HepG2 (cell line): ENCODE measurements at regions not wholly inside any gene's neighbourhood (a gene's known extent, or its start where the extent isn't known, plus 50 kb on each side); places are given as distances from the start of the nearest gene placed in this dataset.

Source experiments
- ATAC-seq: fragments of 200-7000 bp; cut with Tn5 transposase; 3 replicates; pipeline ENCODE4 v1.9.1; 2020; ENCODE audit warnings: mild to moderate bottlenecking, moderate library complexity
- BruUV-seq: library from RNA; stranded (reverse); fragments of 400-500 nt; replicated peaks from 2 replicates; lab custom pipeline; 2021; lab: Mats Ljungman, UMichigan
- CTCF ChIA-PET: fragments of 300-600 bp; formaldehyde crosslinking; extraction: SDS; loops from one replicate; lab custom pipeline; 2021; ENCODE audit warnings: low total read pairs, inconsistent platforms, low intra/inter-chr PET ratio; lab: Yijun Ruan, JAX
- POLR2A ChIA-PET: fragments of 350-600 bp; sonication (Branson Sonifier 250); formaldehyde crosslinking; loops from one replicate; lab custom pipeline; 2020; ENCODE audit warnings: antibody characterized with exemption, inconsistent platforms; lab: Yijun Ruan, JAX
- DNase-seq: peaks from one replicate; pipeline ENCODE4 v3.0.0-alpha.2; 2015; ENCODE audit warnings: low spot score
- FAIRE-seq: peaks from 3 replicates; lab custom pipeline; 2011; peaks lifted over from hg19 to GRCh38; lab: Jason Lieb, UNC
- H2AFZ ChIP-seq: one replicate; pipeline ENCODE4 v1.6.1; 2011; ENCODE audit warnings: low read length, inconsistent platforms
- H3K27ac ChIP-seq: fragments of 300-600 bp; 3 replicates; pipeline ENCODE4 v1.8.0; 2011; ENCODE audit warnings: mixed run types, mild to moderate bottlenecking, mixed read lengths, low read length, inconsistent platforms; ENCODE audit not compliant: insufficient read depth; ENCODE audit errors: extremely low read length
- H3K27me3 ChIP-seq, 2 experiments: fragments of 200-600 bp in 1 of 2; 2 replicates in 1 of 2; 3 replicates in 1 of 2; pipeline versions ENCODE4 v1.6.0 to v1.8.0; 2011; ENCODE audit warnings: low read length in 2 of 2, mild to moderate bottlenecking in 2 of 2, moderate library complexity in 2 of 2, inconsistent platforms in 1 of 2; ENCODE audit not compliant: insufficient read depth in 2 of 2, control insufficient read depth in 1 of 2
- H3K36me3 ChIP-seq, 2 experiments: fragments of 200-600 bp in 1 of 2; replicated peaks in 1 of 2; 2 replicates in 1 of 2; 3 replicates in 1 of 2; pipeline versions ENCODE4 v1.5.1 to v1.8.0; 2011; ENCODE audit warnings: low read length in 2 of 2, inconsistent platforms in 1 of 2; ENCODE audit not compliant: insufficient read depth in 2 of 2, control insufficient read depth in 1 of 2
- H3K4me1 ChIP-seq: 2 replicates; pipeline ENCODE4 v1.5.1; 2012; ENCODE audit warnings: low read length, inconsistent platforms; ENCODE audit not compliant: insufficient read depth
- H3K4me2 ChIP-seq: 2 replicates; pipeline ENCODE4 v1.6.0; 2011; ENCODE audit warnings: low read depth, low read length, inconsistent platforms
- H3K4me3 ChIP-seq, 3 experiments: fragments of 200-600 bp in 1 of 3; sonication (generic), shearing (Covaris generic) in 1 of 3; replicated peaks in 1 of 3; 2 replicates each; pipeline ENCODE4 v1.5.1; 2011 to 2016; ENCODE audit warnings: low read length in 3 of 3, inconsistent platforms in 2 of 3, low read depth in 2 of 3, mild to moderate bottlenecking in 2 of 3, control low read depth in 1 of 3, mixed read lengths in 1 of 3; ENCODE audit not compliant: insufficient read depth in 1 of 3
- H3K79me2 ChIP-seq: one replicate; pipeline ENCODE4 v1.6.1; 2011; ENCODE audit warnings: low read length, inconsistent platforms; ENCODE audit not compliant: insufficient read depth
- H3K9ac ChIP-seq: 2 replicates; pipeline ENCODE4 v1.6.0; 2011; ENCODE audit warnings: mild to moderate bottlenecking, low read depth, low read length, inconsistent platforms; ENCODE audit not compliant: insufficient read depth
- H3K9me3 ChIP-seq: 2 replicates; pipeline ENCODE4 v1.5.1; 2012; ENCODE audit warnings: mild to moderate bottlenecking, low read length
- H4K20me1 ChIP-seq: 2 replicates; pipeline ENCODE4 v1.6.0; 2011; ENCODE audit warnings: inconsistent platforms, mild to moderate bottlenecking, low read length, moderate library complexity; ENCODE audit not compliant: insufficient read depth
- MEF2D ChIP-seq: sonication (generic); formaldehyde crosslinking; IDR thresholded peaks from 2 replicates; pipeline ENCODE4 v1.5.1; 2020; ENCODE audit warnings: mild to moderate bottlenecking, missing genetic modification reagents
- PHF5A ChIP-seq: IDR thresholded peaks from one replicate; pipeline ENCODE4 v1.6.1; 2018; ENCODE audit warnings: low read depth, missing genetic modification reagents; ENCODE audit not compliant: unreplicated experiment
- TFDP1 ChIP-seq: IDR thresholded peaks from 2 replicates; pipeline ENCODE4 v1.6.1; 2016; ENCODE audit warnings: missing compliant biosample characterization, missing genetic modification reagents, borderline replicate concordance
- ZFP36 ChIP-seq: fragments of 150-350 bp; IDR thresholded peaks from 2 replicates; pipeline ENCODE4 v1.6.1; 2018; ENCODE audit warnings: borderline replicate concordance, low read length, low read depth; ENCODE audit not compliant: partially characterized antibody
- ZNF280B ChIP-seq: sonication (generic); formaldehyde crosslinking; IDR thresholded peaks from 2 replicates; pipeline ENCODE4 v1.5.0; 2020; ENCODE audit warnings: missing genetic modification reagents, mild to moderate bottlenecking, borderline replicate concordance
- ZNF3 ChIP-seq: IDR thresholded peaks from 2 replicates; pipeline ENCODE4 v1.7.0; 2017; ENCODE audit warnings: inconsistent platforms
- WGBS: methylation state at CpG from one replicate; pipeline ENCODE4 v1.1.6; 2017; ENCODE audit warnings: low lambda C conversion rate; 5-methylcytosine and 5-hydroxymethylcytosine counted together
- in situ Hi-C: cut with HindIII; loops from 2 replicates; pipeline ENCODE4 v1.10.0; 2017; ENCODE audit warnings: low pct_unique_long_range_greater_than_20kb; ENCODE audit not compliant: extremely low pct_ligation_motif_present
- intact Hi-C: fragments of 100-400 bp; cut with micrococcal nuclease; formaldehyde crosslinking; loops from one replicate; pipeline ENCODE4 v1.10.0; 2022; ENCODE audit not compliant: unreplicated experiment

GRCh38 chr2:60097298-60097697 lies 456.2 kb downstream of the BCL11A start:
- H3K4me2 ChIP-seq: no peak overlapping the region
- no peak overlapping the region for H3K27ac ChIP-seq
- POLR2A ChIA-PET: no interaction called here
- H3K27me3 ChIP-seq: peaks cover 0 to 4% of the 10 kb centered on the region in 2 experiments; a peak in 1 of 5 replicates
- CTCF ChIA-PET: no interaction called here
- H2AFZ ChIP-seq: no peak overlapping the region
- H3K4me3 ChIP-seq: no peak overlapping the region
- H3K9me3 ChIP-seq: no peaks in the 10 kb centered on the region
- no peak for TF ChIP-seq TFDP1 (CRISPR knock-in tag)
- TF ChIP-seq ZNF3 (CRISPR knock-in tag): no peak
- TF ChIP-seq ZNF280B (CRISPR knock-in tag): no peak
- no peak for TF ChIP-seq ZFP36
- TF ChIP-seq MEF2D (CRISPR knock-in tag): no peak
- no peak for TF ChIP-seq PHF5A (CRISPR knock-in tag)
- TF ChIP-seq, all 625 proteins: peak for 0
- Histone ChIP-seq H3K4me1 (peaks cover 24% of the 10 kb centered on the region), H3K79me2 (no peaks in the 10 kb centered on the region), H3K36me3 (no peaks in the 10 kb centered on the region), H4K20me1 (no peaks in the 10 kb centered on the region), H3K9ac (no peak overlapping the region)
- WGBS: 52% methylated on average over 11 of the region's 11 CpGs
- FAIRE-seq (no peak), DNase-seq (no peak), ATAC-seq (no peak)
- in situ Hi-C loops (no loop called here), intact Hi-C loops (no loop called here)
- BruUV-seq: no TSS peak
